ENCODE measurements at regions not wholly inside any gene's neighbourhood (a gene's known extent, or its start where the extent isn't known, plus 50 kb on each side); places are given as distances from the start of the nearest gene placed in this dataset.

GRCh38 chr12:69024907-69025306, 91.9 kb upstream of the CPM start:
- ATAC-seq (replicated peaks in 1 of 4) (no peak), DNase-seq (no peak)
- Histone ChIP-seq H3K27ac (ENCODE audit: low read length) (no peak overlapping the region), H3K27me3 (replicated peaks in 1 of 2; ENCODE audit: control insufficient read depth in 2 of 2, extremely low read depth in 1 of 2, insufficient read depth in 2 of 2, low read length in 1 of 2) (peaks cover 0 to 3% of the 10 kb centered on the region in 2 experiments), H3K4me1 (ENCODE audit: control insufficient read depth in 1 of 2, extremely low read depth in 1 of 2, insufficient read depth in 2 of 2, low read length in 2 of 2) (no peaks in the 10 kb centered on the region), H3K4me3 (ENCODE audit: control insufficient read depth in 1 of 2, extremely low read depth in 1 of 2, low read length in 1 of 2) (no peak overlapping the region), H3K36me3 (ENCODE audit: control insufficient read depth in 2 of 2, extremely low read depth in 1 of 2, insufficient read depth in 1 of 2, low read length in 1 of 2) (no peaks in the 10 kb centered on the region), H3K9me3 (no peaks in the 10 kb centered on the region)
- peaks cover 9 to 17% of the 10 kb centered on the region in 2 donors for H3K27me3 Mint-ChIP-seq
- peaks cover 0 to 4% (median 0%) of the 10 kb centered on the region in 3 donors for H3K9me3 Mint-ChIP-seq
- no peak overlapping the region for H3K27ac Mint-ChIP-seq
- H3K4me1 Mint-ChIP-seq = no peaks in the 10 kb centered on the region
- ChIA-PET CTCF (no interaction called here), POLR2A (no interaction called here)
- no peak overlapping the region for H3K4me3 Mint-ChIP-seq
- H3K36me3 Mint-ChIP-seq = no peaks in the 10 kb centered on the region
- 100% methylated on average over 1 of the region's 4 CpGs for WGBS (ENCODE audit: insufficient coverage)

- Mint-ChIP-seq H3K9me3 (no peaks in the 10 kb centered on the region), H3K27ac (no peak overlapping the region), H3K36me3 (no peaks in the 10 kb centered on the region), H3K4me3 (no peak overlapping the region), H3K27me3 (peaks cover 9 to 13% of the 10 kb centered on the region in 2 donors), H3K4me1 (no peaks in the 10 kb centered on the region)
- Histone ChIP-seq H3K27ac (ENCODE audit: low read length) (no peak overlapping the region), H3K4me3 (ENCODE audit: control insufficient read depth in 1 of 2, extremely low read depth in 1 of 2, low read length in 1 of 2) (no peak overlapping the region), H3K27me3 (replicated peaks in 1 of 2; ENCODE audit: control insufficient read depth in 2 of 2, extremely low read depth in 1 of 2, insufficient read depth in 2 of 2, low read length in 1 of 2) (peaks cover 0 to 3% of the 10 kb centered on the region in 2 experiments), H3K4me1 (ENCODE audit: control insufficient read depth in 1 of 2, extremely low read depth in 1 of 2, insufficient read depth in 2 of 2, low read length in 2 of 2) (no peaks in the 10 kb centered on the region), H3K36me3 (ENCODE audit: control insufficient read depth in 2 of 2, extremely low read depth in 1 of 2, insufficient read depth in 1 of 2, low read length in 1 of 2) (no peaks in the 10 kb centered on the region), H3K9me3 (no peaks in the 10 kb centered on the region)
- DNase-seq = no peak
- ATAC-seq (replicated peaks in 1 of 4) = no peak
- ChIA-PET POLR2A (no interaction called here), CTCF (no interaction called here)
- WGBS (ENCODE audit: insufficient coverage) = no CpG with 5 or more reads among the region's 1 CpG
Observed at GRCh38 chr12:69026336-69026735, 93.4 kb upstream of the CPM start.

GRCh38 chr12:69027411-69027881, 94.5 kb upstream of the CPM start:
- H3K4me3 ChIP-seq (ENCODE audit: control insufficient read depth in 1 of 2, extremely low read depth in 1 of 2, low read length in 1 of 2) = no peak overlapping the region
- H3K9me3 ChIP-seq = no peaks in the 10 kb centered on the region
- ChIA-PET CTCF (no interaction called here), POLR2A (no interaction called here)
- no peak for DNase-seq
- H3K36me3 Mint-ChIP-seq = no peaks in the 10 kb centered on the region
- no peak overlapping the region for H3K4me3 Mint-ChIP-seq
- H3K27me3 Mint-ChIP-seq = peaks cover 9 to 13% of the 10 kb centered on the region in 2 donors
- H3K27me3 ChIP-seq (replicated peaks in 1 of 2; ENCODE audit: control insufficient read depth in 2 of 2, extremely low read depth in 1 of 2, insufficient read depth in 2 of 2, low read length in 1 of 2) = peaks cover 0 to 3% of the 10 kb centered on the region in 2 experiments
- no peak overlapping the region for H3K27ac ChIP-seq (ENCODE audit: low read length)
- H3K36me3 ChIP-seq (ENCODE audit: control insufficient read depth in 2 of 2, extremely low read depth in 1 of 2, insufficient read depth in 1 of 2, low read length in 1 of 2) = no peaks in the 10 kb centered on the region
- 74% methylated on average over 3 of the region's 4 CpGs for WGBS (ENCODE audit: insufficient coverage)
- H3K4me1 Mint-ChIP-seq = no peaks in the 10 kb centered on the region
- no peaks in the 10 kb centered on the region for H3K4me1 ChIP-seq (ENCODE audit: control insufficient read depth in 1 of 2, extremely low read depth in 1 of 2, insufficient read depth in 2 of 2, low read length in 2 of 2)
- H3K9me3 Mint-ChIP-seq = no peaks in the 10 kb centered on the region
- no peak overlapping the region for H3K27ac Mint-ChIP-seq
- no peak for ATAC-seq (replicated peaks in 1 of 4)

GRCh38 chr12:69028941-69029729, 96.2 kb upstream of the CPM start:
- no peaks in the 10 kb centered on the region for H3K36me3 Mint-ChIP-seq
- 73% methylated on average over 3 of the region's 11 CpGs for WGBS (ENCODE audit: insufficient coverage)

GRCh38 chr12:69030321-69030720, 97.3 kb upstream of the CPM start:
- H3K27ac ChIP-seq (ENCODE audit: low read length) = no peak overlapping the region
- ATAC-seq (replicated peaks in 1 of 4) (no peak), DNase-seq (no peak)
- H3K9me3 Mint-ChIP-seq = no peaks in the 10 kb centered on the region
- peaks cover 9 to 20% of the 10 kb centered on the region in 2 donors for H3K27me3 Mint-ChIP-seq
- no peak overlapping the region for H3K4me3 Mint-ChIP-seq
- no peaks in the 10 kb centered on the region for H3K9me3 ChIP-seq
- ChIA-PET POLR2A (no interaction called here), CTCF (no interaction called here)
- no CpG with 5 or more reads among the region's 2 CpGs for WGBS (ENCODE audit: insufficient coverage)
- H3K4me1 ChIP-seq (ENCODE audit: control insufficient read depth in 1 of 2, extremely low read depth in 1 of 2, insufficient read depth in 2 of 2, low read length in 2 of 2) = no peaks in the 10 kb centered on the region
- no peaks in the 10 kb centered on the region for H3K4me1 Mint-ChIP-seq
- H3K36me3 ChIP-seq (ENCODE audit: control insufficient read depth in 2 of 2, extremely low read depth in 1 of 2, insufficient read depth in 1 of 2, low read length in 1 of 2) = no peaks in the 10 kb centered on the region
- H3K4me3 ChIP-seq (ENCODE audit: control insufficient read depth in 1 of 2, extremely low read depth in 1 of 2, low read length in 1 of 2) = no peak overlapping the region
- H3K27ac Mint-ChIP-seq = no peak overlapping the region
- H3K27me3 ChIP-seq (replicated peaks in 1 of 2; ENCODE audit: control insufficient read depth in 2 of 2, extremely low read depth in 1 of 2, insufficient read depth in 2 of 2, low read length in 1 of 2) = peaks cover 0 to 3% of the 10 kb centered on the region in 2 experiments
- no peaks in the 10 kb centered on the region for H3K36me3 Mint-ChIP-seq

More at GRCh38 chr12:69028941-69029729, 96.2 kb upstream of the CPM start:
- DNase-seq (no peak), ATAC-seq (replicated peaks in 1 of 4) (no peak)
- Mint-ChIP-seq H3K27ac (no peak overlapping the region), H3K27me3 (peaks cover 9 to 18% of the 10 kb centered on the region in 2 donors), H3K4me1 (no peaks in the 10 kb centered on the region), H3K9me3 (no peaks in the 10 kb centered on the region), H3K4me3 (no peak overlapping the region)
- peaks cover 0 to 3% of the 10 kb centered on the region in 2 experiments for H3K27me3 ChIP-seq (replicated peaks in 1 of 2; ENCODE audit: control insufficient read depth in 2 of 2, extremely low read depth in 1 of 2, insufficient read depth in 2 of 2, low read length in 1 of 2)
- H3K36me3 ChIP-seq (ENCODE audit: control insufficient read depth in 2 of 2, extremely low read depth in 1 of 2, insufficient read depth in 1 of 2, low read length in 1 of 2) = no peaks in the 10 kb centered on the region
- H3K4me1 ChIP-seq (ENCODE audit: control insufficient read depth in 1 of 2, extremely low read depth in 1 of 2, insufficient read depth in 2 of 2, low read length in 2 of 2) = no peaks in the 10 kb centered on the region
- ChIA-PET POLR2A (no interaction called here), CTCF (no interaction called here)
- no peaks in the 10 kb centered on the region for H3K9me3 ChIP-seq
- H3K27ac ChIP-seq (ENCODE audit: low read length) = no peak overlapping the region
- H3K4me3 ChIP-seq (ENCODE audit: control insufficient read depth in 1 of 2, extremely low read depth in 1 of 2, low read length in 1 of 2) = no peak overlapping the region

- peaks cover 4 to 9% of the 10 kb centered on the region in 2 donors for H3K27me3 Mint-ChIP-seq
- CTCF ChIA-PET = interaction anchor here in 1 of 2 donors (0.7 kb wide), 1 partner anchor 10 kb away, joined by 3 read pairs; no protein-coding TSS in a partner anchor
- 81% methylated on average over 4 of the region's 7 CpGs for WGBS (ENCODE audit: insufficient coverage)
Observed at GRCh38 chr12:69036533-69036932, 103.6 kb upstream of the CPM start.

More at GRCh38 chr12:69036533-69036932, 103.6 kb upstream of the CPM start:
- H3K27ac ChIP-seq (ENCODE audit: low read length) = no peak overlapping the region
- no peak overlapping the region for H3K4me3 Mint-ChIP-seq
- DNase-seq (no peak), ATAC-seq (replicated peaks in 1 of 4) (no peak)
- H3K9me3 ChIP-seq = no peaks in the 10 kb centered on the region
- H3K4me1 Mint-ChIP-seq = no peaks in the 10 kb centered on the region
- H3K27ac Mint-ChIP-seq = no peak overlapping the region
- H3K27me3 ChIP-seq (replicated peaks in 1 of 2; ENCODE audit: control insufficient read depth in 2 of 2, extremely low read depth in 1 of 2, insufficient read depth in 2 of 2, low read length in 1 of 2) = no peaks in the 10 kb centered on the region
- H3K4me3 ChIP-seq (ENCODE audit: control insufficient read depth in 1 of 2, extremely low read depth in 1 of 2, low read length in 1 of 2) = no peak overlapping the region
- no peaks in the 10 kb centered on the region for H3K36me3 ChIP-seq (ENCODE audit: control insufficient read depth in 2 of 2, extremely low read depth in 1 of 2, insufficient read depth in 1 of 2, low read length in 1 of 2)
- H3K9me3 Mint-ChIP-seq = no peaks in the 10 kb centered on the region
- H3K4me1 ChIP-seq (ENCODE audit: control insufficient read depth in 1 of 2, extremely low read depth in 1 of 2, insufficient read depth in 2 of 2, low read length in 2 of 2) = no peaks in the 10 kb centered on the region
- POLR2A ChIA-PET = interaction anchor here in 1 of 2 donors (0.6 kb wide), 1 partner anchor 305 kb away, joined by 3 read pairs; no protein-coding TSS in a partner anchor
- H3K36me3 Mint-ChIP-seq = no peaks in the 10 kb centered on the region

Data from T-cell (primary cell).